Gastroesophageal sphincter (tissue), 3 donors: ENCODE measurements at regions not wholly inside any gene's neighbourhood (a gene's known extent, or its start where the extent isn't known, plus 50 kb on each side); places are given as distances from the start of the nearest gene placed in this dataset.

Experiments used
- POLR2A ChIP-seq, 2 donors: fragments of 450-650 bp; IDR thresholded peaks; one replicate each; pipeline ENCODE4 v1.6.1; 2017; ENCODE audit warnings: antibody characterized with exemption in 2 of 2, mild to moderate bottlenecking in 2 of 2, moderate library complexity in 1 of 2
- TF ChIP-seq, protein P1 (sequence below), 4 experiments: fragments of 200-600 bp in 2 of 4; fragments of 450-650 bp in 2 of 4; sonication (generic) in 1 of 4; IDR thresholded peaks; one replicate each; pipeline ENCODE4 v1.5.1; 2017 to 2019; ENCODE audit warnings: antibody characterized with exemption in 4 of 4, mild to moderate bottlenecking in 2 of 4, moderate library complexity in 2 of 4

DNA sequence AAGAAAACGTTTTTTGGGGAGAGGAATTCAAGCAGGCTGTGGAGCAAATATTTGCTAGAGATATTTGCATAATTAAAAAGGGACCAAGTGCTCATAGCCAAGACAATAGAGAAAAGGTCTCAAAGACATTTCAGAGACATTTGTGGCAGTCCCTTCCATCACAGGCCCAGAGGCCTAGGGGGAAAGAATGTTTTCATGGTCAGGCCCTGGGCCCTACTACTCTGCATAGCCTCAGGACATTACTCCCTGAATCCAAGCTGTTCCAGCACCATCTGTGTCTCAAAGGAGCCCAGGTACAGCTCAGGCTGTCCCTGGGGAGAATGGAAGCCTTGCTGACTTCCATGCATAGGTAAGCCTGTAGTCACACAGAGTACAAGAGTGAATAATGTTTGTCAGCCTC lies 113.0 kb upstream of the KIF2A start:
- no peak for TF ChIP-seq POLR2A (IDR thresholded peaks at IDR 0.05)
- TF ChIP-seq, protein P1, sequence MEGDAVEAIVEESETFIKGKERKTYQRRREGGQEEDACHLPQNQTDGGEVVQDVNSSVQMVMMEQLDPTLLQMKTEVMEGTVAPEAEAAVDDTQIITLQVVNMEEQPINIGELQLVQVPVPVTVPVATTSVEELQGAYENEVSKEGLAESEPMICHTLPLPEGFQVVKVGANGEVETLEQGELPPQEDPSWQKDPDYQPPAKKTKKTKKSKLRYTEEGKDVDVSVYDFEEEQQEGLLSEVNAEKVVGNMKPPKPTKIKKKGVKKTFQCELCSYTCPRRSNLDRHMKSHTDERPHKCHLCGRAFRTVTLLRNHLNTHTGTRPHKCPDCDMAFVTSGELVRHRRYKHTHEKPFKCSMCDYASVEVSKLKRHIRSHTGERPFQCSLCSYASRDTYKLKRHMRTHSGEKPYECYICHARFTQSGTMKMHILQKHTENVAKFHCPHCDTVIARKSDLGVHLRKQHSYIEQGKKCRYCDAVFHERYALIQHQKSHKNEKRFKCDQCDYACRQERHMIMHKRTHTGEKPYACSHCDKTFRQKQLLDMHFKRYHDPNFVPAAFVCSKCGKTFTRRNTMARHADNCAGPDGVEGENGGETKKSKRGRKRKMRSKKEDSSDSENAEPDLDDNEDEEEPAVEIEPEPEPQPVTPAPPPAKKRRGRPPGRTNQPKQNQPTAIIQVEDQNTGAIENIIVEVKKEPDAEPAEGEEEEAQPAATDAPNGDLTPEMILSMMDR (IDR thresholded peaks at IDR 0.05), result no peak
